Loucy (cell line): ENCODE measurements at regions not wholly inside any gene's neighbourhood (a gene's known extent, or its start where the extent isn't known, plus 50 kb on each side); places are given as distances from the start of the nearest gene placed in this dataset.

Experiments
- EZH2phosphoT487 ChIP-seq: fragments of 200-600 bp; IDR thresholded peaks from 2 replicates; pipeline ENCODE4 v1.6.1; 2018; ENCODE audit warnings: antibody characterized with exemption, mild to moderate bottlenecking, moderate library complexity, borderline replicate concordance
- TF ChIP-seq, protein P1 (sequence below): fragments of 200-600 bp; sonication (generic); conservative IDR thresholded peaks from 2 replicates; pipeline ENCODE4 v1.5.1; 2014; ENCODE audit warnings: mild to moderate bottlenecking, antibody characterized with exemption, low read length

DNA sequence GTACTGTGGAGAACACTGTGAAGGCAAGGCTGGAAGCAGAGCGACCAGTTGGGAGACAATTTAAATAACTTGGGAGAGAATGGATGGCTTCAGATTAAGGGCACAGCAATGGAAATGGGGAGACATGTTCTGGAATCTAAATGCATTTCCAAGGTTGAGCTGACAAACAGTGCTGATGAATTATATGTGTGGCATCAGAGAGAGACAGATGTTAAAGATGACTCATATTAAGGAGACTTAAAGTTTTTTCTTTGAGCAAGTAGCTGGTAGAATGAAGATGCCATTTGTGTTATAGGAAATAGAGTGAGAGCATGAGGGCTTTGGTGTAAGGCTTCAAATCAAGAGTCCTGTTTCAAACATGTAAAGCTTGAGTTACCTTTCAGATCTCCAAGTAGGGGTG, 441.8 kb downstream of the SETBP1 start:
- TF ChIP-seq EZH2phosphoT487: no peak
- TF ChIP-seq, protein P1, sequence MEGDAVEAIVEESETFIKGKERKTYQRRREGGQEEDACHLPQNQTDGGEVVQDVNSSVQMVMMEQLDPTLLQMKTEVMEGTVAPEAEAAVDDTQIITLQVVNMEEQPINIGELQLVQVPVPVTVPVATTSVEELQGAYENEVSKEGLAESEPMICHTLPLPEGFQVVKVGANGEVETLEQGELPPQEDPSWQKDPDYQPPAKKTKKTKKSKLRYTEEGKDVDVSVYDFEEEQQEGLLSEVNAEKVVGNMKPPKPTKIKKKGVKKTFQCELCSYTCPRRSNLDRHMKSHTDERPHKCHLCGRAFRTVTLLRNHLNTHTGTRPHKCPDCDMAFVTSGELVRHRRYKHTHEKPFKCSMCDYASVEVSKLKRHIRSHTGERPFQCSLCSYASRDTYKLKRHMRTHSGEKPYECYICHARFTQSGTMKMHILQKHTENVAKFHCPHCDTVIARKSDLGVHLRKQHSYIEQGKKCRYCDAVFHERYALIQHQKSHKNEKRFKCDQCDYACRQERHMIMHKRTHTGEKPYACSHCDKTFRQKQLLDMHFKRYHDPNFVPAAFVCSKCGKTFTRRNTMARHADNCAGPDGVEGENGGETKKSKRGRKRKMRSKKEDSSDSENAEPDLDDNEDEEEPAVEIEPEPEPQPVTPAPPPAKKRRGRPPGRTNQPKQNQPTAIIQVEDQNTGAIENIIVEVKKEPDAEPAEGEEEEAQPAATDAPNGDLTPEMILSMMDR: no peak
